ENCODE measurements at regions not wholly inside any gene's neighbourhood (a gene's known extent, or its start where the extent isn't known, plus 50 kb on each side); places are given as distances from the start of the nearest gene placed in this dataset.
"Not testable (repeated sequence)": the region's sequence is repeated elsewhere in the genome, so short reads cannot be mapped to it uniquely, and the experiment has no call there.

- peak; percentile 58 for DNase-seq (ENCODE audit: low spot score)
- H3K4me3 Mint-ChIP-seq (ENCODE audit: unreplicated experiment), result no peak overlapping the region
Observed at GRCh38 chr2:43067254-43068040, 159.0 kb downstream of the ZFP36L2 start.

GRCh38 chr2:43066541-43067253, 159.7 kb downstream of the ZFP36L2 start:
- not testable (repeated sequence) for H3K27me3 Mint-ChIP-seq (ENCODE audit: low read depth); H3K4me3 Mint-ChIP-seq (ENCODE audit: unreplicated experiment); H3K9me3 Mint-ChIP-seq (ENCODE audit: low read depth); H3K27ac Mint-ChIP-seq (ENCODE audit: unreplicated experiment); H3K36me3 Mint-ChIP-seq (ENCODE audit: low read depth)
- DNase-seq (ENCODE audit: low spot score), result peak; percentile 55
- H3K4me1 Mint-ChIP-seq (ENCODE audit: low read depth), result peaks cover 29% of the 10 kb centered on the region

More at GRCh38 chr2:43067254-43068040, 159.0 kb downstream of the ZFP36L2 start:
- Mint-ChIP-seq H3K9me3 (ENCODE audit: low read depth) (no peaks in the 10 kb centered on the region), H3K4me1 (ENCODE audit: low read depth) (peaks cover 36% of the 10 kb centered on the region), H3K27ac (ENCODE audit: unreplicated experiment) (no peak overlapping the region), H3K27me3 (ENCODE audit: low read depth) (no peaks in the 10 kb centered on the region), H3K36me3 (ENCODE audit: low read depth) (peaks cover 2% of the 10 kb centered on the region)
- TF ChIP-seq CTCF (IDR thresholded peaks at IDR 0.05), result no peak

GRCh38 chr2:43065871-43066270, 160.5 kb downstream of the ZFP36L2 start:
- Mint-ChIP-seq H3K4me1 (ENCODE audit: low read depth) (peaks cover 21% of the 10 kb centered on the region), H3K27ac (ENCODE audit: unreplicated experiment) (no peak overlapping the region), H3K36me3 (ENCODE audit: low read depth) (peaks cover 6% of the 10 kb centered on the region), H3K27me3 (ENCODE audit: low read depth) (no peaks in the 10 kb centered on the region), H3K4me3 (ENCODE audit: unreplicated experiment) (no peak overlapping the region), H3K9me3 (ENCODE audit: low read depth) (peaks cover 9% of the 10 kb centered on the region)
- TF ChIP-seq CTCF (IDR thresholded peaks at IDR 0.05), result no peak
- DNase-seq (ENCODE audit: low spot score), result peak; percentile 57

GRCh38 chr2:43065036-43065435, 161.4 kb downstream of the ZFP36L2 start:
- DNase-seq (ENCODE audit: low spot score), result peak; percentile 37
- Mint-ChIP-seq H3K4me1 (ENCODE audit: low read depth) (peaks cover 12% of the 10 kb centered on the region), H3K27me3 (ENCODE audit: low read depth) (no peaks in the 10 kb centered on the region), H3K4me3 (ENCODE audit: unreplicated experiment) (no peak overlapping the region), H3K9me3 (ENCODE audit: low read depth) (peaks cover 9% of the 10 kb centered on the region), H3K27ac (ENCODE audit: unreplicated experiment) (no peak overlapping the region), H3K36me3 (ENCODE audit: low read depth) (peaks cover 6% of the 10 kb centered on the region)
- no peak for TF ChIP-seq CTCF (IDR thresholded peaks at IDR 0.05)

- H3K4me1 Mint-ChIP-seq (ENCODE audit: low read depth), result peaks cover 20% of the 10 kb centered on the region
- not testable (repeated sequence) for H3K27ac Mint-ChIP-seq (ENCODE audit: unreplicated experiment); H3K4me3 Mint-ChIP-seq (ENCODE audit: unreplicated experiment); H3K27me3 Mint-ChIP-seq (ENCODE audit: low read depth); H3K36me3 Mint-ChIP-seq (ENCODE audit: low read depth); H3K9me3 Mint-ChIP-seq (ENCODE audit: low read depth)
- DNase-seq (ENCODE audit: low spot score), result peak; percentile 40
Observed at GRCh38 chr2:43063096-43063495, 163.3 kb downstream of the ZFP36L2 start.

GRCh38 chr2:43062058-43062457, 164.3 kb downstream of the ZFP36L2 start:
- Mint-ChIP-seq H3K27me3 (ENCODE audit: low read depth) (no peaks in the 10 kb centered on the region), H3K4me3 (ENCODE audit: unreplicated experiment) (no peak overlapping the region), H3K36me3 (ENCODE audit: low read depth) (peaks cover 6% of the 10 kb centered on the region), H3K27ac (ENCODE audit: unreplicated experiment) (no peak overlapping the region), H3K9me3 (ENCODE audit: low read depth) (peaks cover 9% of the 10 kb centered on the region), H3K4me1 (ENCODE audit: low read depth) (peaks cover 27% of the 10 kb centered on the region)
- TF ChIP-seq CTCF (IDR thresholded peaks at IDR 0.05), result no peak
- DNase-seq (ENCODE audit: low spot score), result no peak
